ENCODE measurements at regions not wholly inside any gene's neighbourhood (a gene's known extent, or its start where the extent isn't known, plus 50 kb on each side); places are given as distances from the start of the nearest gene placed in this dataset.

GRCh38 chr4:127236889-127237288 lies 395.9 kb upstream of the INTU start:
- TF ChIP-seq CTCF (IDR thresholded peaks at IDR 0.05; ENCODE audit: borderline replicate concordance, extremely low read depth, low read length, poor library complexity, severe bottlenecking) (no peak), EZH2 (IDR thresholded peaks at IDR 0.05; ENCODE audit: borderline replicate concordance, low read depth, low read length, severe bottlenecking) (no peak)
